ENCODE measurements at regions not wholly inside any gene's neighbourhood (a gene's known extent, or its start where the extent isn't known, plus 50 kb on each side); places are given as distances from the start of the nearest gene placed in this dataset.

- Histone ChIP-seq H3K79me2 (ENCODE audit: control insufficient read depth in 1 of 2, insufficient read depth in 2 of 2, low read length in 2 of 2) (no peaks in the 10 kb centered on the region), H2BK20ac (ENCODE audit: low read length) (peak overlapping the region; percentile 97), H2BK5ac (ENCODE audit: low read depth, low read length) (peak overlapping the region; percentile 22; the same call in 1 of the 2 replicates), H4K5ac (ENCODE audit: insufficient read length, low read depth, low read length) (no peak overlapping the region), H2AFZ (ENCODE audit: low read length) (no peak overlapping the region), H3K23ac (ENCODE audit: insufficient read length) (no peak overlapping the region), H3K14ac (ENCODE audit: insufficient read length) (no peak overlapping the region), H2BK120ac (replicated peaks; ENCODE audit: low read depth, low read length) (no peak overlapping the region), H3K4me2 (ENCODE audit: insufficient read depth in 1 of 2, low read depth in 2 of 2, low read length in 2 of 2) (peak overlapping the region; percentile 42 to 47; a peak in 2 of 4 replicates), H2BK15ac (ENCODE audit: low read length) (no peak overlapping the region), H4K8ac (ENCODE audit: extremely low read depth, insufficient read depth, low read length) (no peak overlapping the region), H3K79me1 (ENCODE audit: low read depth, low read length) (no peaks in the 10 kb centered on the region), H2AK5ac (ENCODE audit: low read depth, low read length) (no peak overlapping the region), H3K4me3 (ENCODE audit: extremely low read depth in 1 of 4, insufficient read depth in 2 of 4, low read depth in 3 of 4, low read length in 4 of 4) (no peak overlapping the region), H4K91ac (replicated peaks; ENCODE audit: insufficient read length, low read length) (no peak overlapping the region), H3K36me3 (ENCODE audit: control insufficient read depth in 2 of 4, insufficient read depth in 4 of 4, low read length in 3 of 4) (no peaks in the 10 kb centered on the region), H4K20me1 (replicated peaks in 1 of 2; ENCODE audit: control insufficient read depth in 1 of 2, insufficient read depth in 2 of 2, low read length in 2 of 2) (no peaks in the 10 kb centered on the region), H3K9ac (replicated peaks in 1 of 4; ENCODE audit: extremely low read depth in 1 of 4, low read depth in 3 of 4, low read length in 3 of 4) (no peak overlapping the region), H3K4ac (replicated peaks; ENCODE audit: insufficient read length, low read depth, low read length) (no peak overlapping the region), H3K4me1 (replicated peaks in 1 of 4; ENCODE audit: control insufficient read depth in 3 of 4, insufficient read depth in 4 of 4, low read length in 3 of 4) (peaks cover 0 to 12% (median 6%) of the 10 kb centered on the region in 4 experiments; a peak in 4 of 7 replicates), H3K56ac (replicated peaks; ENCODE audit: insufficient read length, low read depth, low read length) (no peak overlapping the region), H3K27ac (ENCODE audit: low read depth, low read length) (no peak overlapping the region), H3K18ac (ENCODE audit: extremely low read depth, low read length) (peak overlapping the region; percentile 67; the same call in 1 of the 2 replicates), H3K27me3 (replicated peaks in 1 of 4; ENCODE audit: control insufficient read depth in 3 of 4, extremely low read depth in 1 of 4, insufficient read depth in 3 of 4, low read length in 3 of 4) (no peaks in the 10 kb centered on the region), H2BK12ac (ENCODE audit: low read depth, low read length) (peak overlapping the region; percentile 55; the same call in 1 of the 2 replicates), H3K23me2 (ENCODE audit: low read depth, low read length) (no peaks in the 10 kb centered on the region), H3K9me3 (ENCODE audit: insufficient read depth in 2 of 2, low read depth in 1 of 2, low read length in 1 of 2) (no peaks in the 10 kb centered on the region)
- ChIA-PET CTCF (ENCODE audit: partially characterized antibody) (interaction anchor here (0.8 to 5.4 kb wide), 8 partner anchors 9 to 207 kb away, joined by 3 to 48 read pairs (median 6); no protein-coding TSS in a partner anchor), POLR2A (ENCODE audit: partially characterized antibody) (interaction anchor here (1.0 kb wide), 1 partner anchor 12 kb away, joined by 3 read pairs; no protein-coding TSS in a partner anchor)
- FAIRE-seq (no peak), DNase-seq (ENCODE audit: low read depth in 1 of 2, low spot score in 2 of 2) (no peak)
- TF ChIP-seq CTCF (IDR thresholded peaks at IDR 0.05; ENCODE audit: control extremely low read depth in 1 of 3, insufficient read depth in 1 of 3, low read depth in 1 of 3, low read length in 3 of 3) (no peak), RNF2 (IDR thresholded peaks at IDR 0.05; ENCODE audit: borderline replicate concordance, low read depth, low read length, missing control alignments, poor library complexity, severe bottlenecking) (no peak)
- 81% methylated on average over 3 of the region's 3 CpGs; no CpG with 5 or more reads in 1 of the 2 experiments for WGBS, 2 experiments (ENCODE audit: extremely low coverage in 1 of 2, insufficient coverage in 1 of 2, insufficient read length in 1 of 2, insufficient replicate concordance in 2 of 2, low coverage in 1 of 2, low lambda C conversion rate in 2 of 2, missing lambda C conversion rate in 1 of 2)
Observed at GRCh38 chr11:18865261-18865660, 73.7 kb upstream of the PTPN5 start.
